ENCODE measurements at regions not wholly inside any gene's neighbourhood (a gene's known extent, or its start where the extent isn't known, plus 50 kb on each side); places are given as distances from the start of the nearest gene placed in this dataset.
A peak's percentile ranks its signal among the peaks of the same experiment; 100 is the strongest.
"Not testable (repeated sequence)": the region's sequence is repeated elsewhere in the genome, so short reads cannot be mapped to it uniquely, and the experiment has no call there.

- DNase-seq (ENCODE audit: low read depth), result no peak
Measured at GRCh38 chr6:14875481-14876063, 370.3 kb upstream of the JARID2 start.

GRCh38 chr6:14876778-14877613 is 368.9 kb upstream of the JARID2 start:
- DNase-seq (ENCODE audit: low read depth), result peak; percentile 64

GRCh38 chr6:14877758-14878157 is 368.1 kb upstream of the JARID2 start:
- DNase-seq (ENCODE audit: low read depth), result no peak

- no peak for DNase-seq (ENCODE audit: low read depth)
Measured at GRCh38 chr6:14880052-14880451, 365.8 kb upstream of the JARID2 start.

- DNase-seq (ENCODE audit: low read depth), result no peak
Measured at GRCh38 chr6:14880677-14881076, 365.2 kb upstream of the JARID2 start.

- DNase-seq (ENCODE audit: low read depth), result peak; percentile 46
Measured at GRCh38 chr6:14881398-14881797, 364.5 kb upstream of the JARID2 start.

- DNase-seq (ENCODE audit: low read depth), result peak; percentile 9
Measured at GRCh38 chr6:14882394-14883026, 363.4 kb upstream of the JARID2 start.

- no peak for DNase-seq (ENCODE audit: low read depth)
Measured at GRCh38 chr6:14883921-14884320, 361.9 kb upstream of the JARID2 start.

GRCh38 chr6:14885498-14885897 is 360.4 kb upstream of the JARID2 start:
- no peak for DNase-seq (ENCODE audit: low read depth)

- DNase-seq (ENCODE audit: low read depth), result no peak
Measured at GRCh38 chr6:14887181-14887580, 358.7 kb upstream of the JARID2 start.

GRCh38 chr6:14887986-14888574 is 357.8 kb upstream of the JARID2 start:
- DNase-seq (ENCODE audit: low read depth), result no peak

GRCh38 chr6:14888575-14889000 is 357.3 kb upstream of the JARID2 start:
- no peak for DNase-seq (ENCODE audit: low read depth)

- DNase-seq (ENCODE audit: low read depth), result peak; percentile 25
Measured at GRCh38 chr6:14889188-14889587, 356.7 kb upstream of the JARID2 start.

GRCh38 chr6:14889611-14890593 is 356.0 kb upstream of the JARID2 start:
- DNase-seq (ENCODE audit: low read depth), result no peak

GRCh38 chr6:14891820-14892375 is 354.0 kb upstream of the JARID2 start:
- not testable (repeated sequence) for DNase-seq (ENCODE audit: low read depth)

- no peak for DNase-seq (ENCODE audit: low read depth)
Measured at GRCh38 chr6:14894105-14894504, 351.8 kb upstream of the JARID2 start.

- no peak for DNase-seq (ENCODE audit: low read depth)
Measured at GRCh38 chr6:14896475-14896874, 349.4 kb upstream of the JARID2 start.

- DNase-seq (ENCODE audit: low read depth), result no peak
Measured at GRCh38 chr6:14897831-14898230, 348.0 kb upstream of the JARID2 start.

- not testable (repeated sequence) for DNase-seq (ENCODE audit: low read depth)
Measured at GRCh38 chr6:14899441-14899840, 346.4 kb upstream of the JARID2 start.

GRCh38 chr6:14900919-14901318 is 344.9 kb upstream of the JARID2 start:
- no peak for DNase-seq (ENCODE audit: low read depth)
